ENCODE measurements at regions not wholly inside any gene's neighbourhood (a gene's known extent, or its start where the extent isn't known, plus 50 kb on each side); places are given as distances from the start of the nearest gene placed in this dataset.
"Not testable (repeated sequence)": the region's sequence is repeated elsewhere in the genome, so short reads cannot be mapped to it uniquely, and the experiment has no call there.

- H3K4me1 ChIP-seq (ENCODE audit: control insufficient read depth in 1 of 2, low read depth in 2 of 2), result peaks cover 2 to 18% of the 10 kb centered on the region in 2 donors
- H3K27ac ChIP-seq, result no peak overlapping the region
- H3K9me3 ChIP-seq, result peaks cover 6% of the 10 kb centered on the region
- H3K4me3 ChIP-seq, result no peak overlapping the region
- H3K36me3 ChIP-seq, result no peaks in the 10 kb centered on the region
- H3K27me3 ChIP-seq (replicated peaks; ENCODE audit: insufficient read depth), result no peaks in the 10 kb centered on the region
- no peak for TF ChIP-seq CTCF (IDR thresholded peaks at IDR 0.05)
- ATAC-seq (ENCODE audit: insufficient number of reproducible peaks, low FRiP score, low read depth) (no peak), DNase-seq (ENCODE audit: low spot score) (no peak)
Measured at GRCh38 chr16:9345046-9345445, 253.6 kb downstream of the HAPSTR1 start.

- H3K27me3 ChIP-seq (replicated peaks; ENCODE audit: insufficient read depth), result no peaks in the 10 kb centered on the region
- H3K27ac ChIP-seq, result no peak overlapping the region
- H3K9me3 ChIP-seq, result peaks cover 6% of the 10 kb centered on the region
- DNase-seq (ENCODE audit: low spot score), result no peak
- no peak overlapping the region for H3K4me3 ChIP-seq
- no peak for TF ChIP-seq CTCF (IDR thresholded peaks at IDR 0.05)
- peaks cover 2 to 11% of the 10 kb centered on the region in 2 donors for H3K4me1 ChIP-seq (ENCODE audit: control insufficient read depth in 1 of 2, low read depth in 2 of 2)
- H3K36me3 ChIP-seq, result no peaks in the 10 kb centered on the region
- ATAC-seq (ENCODE audit: insufficient number of reproducible peaks, low FRiP score, low read depth), result no peak
Measured at GRCh38 chr16:9345880-9346279, 254.4 kb downstream of the HAPSTR1 start.

GRCh38 chr16:9348912-9349311, 257.5 kb downstream of the HAPSTR1 start:
- DNase-seq (ENCODE audit: low spot score) (no peak), ATAC-seq (ENCODE audit: insufficient number of reproducible peaks, low FRiP score, low read depth) (no peak)
- Histone ChIP-seq H3K4me1 (ENCODE audit: control insufficient read depth in 1 of 2, low read depth in 2 of 2) (peaks cover 2 to 4% of the 10 kb centered on the region in 2 donors), H3K36me3 (no peaks in the 10 kb centered on the region), H3K27ac (no peak overlapping the region), H3K4me3 (no peak overlapping the region), H3K27me3 (replicated peaks; ENCODE audit: insufficient read depth) (no peaks in the 10 kb centered on the region), H3K9me3 (peaks cover 6% of the 10 kb centered on the region)
- no peak for TF ChIP-seq CTCF (IDR thresholded peaks at IDR 0.05)

GRCh38 chr16:9349373-9349960, 258.0 kb downstream of the HAPSTR1 start:
- H3K4me3 ChIP-seq; H3K27ac ChIP-seq; ATAC-seq (ENCODE audit: insufficient number of reproducible peaks, low FRiP score, low read depth); H3K9me3 ChIP-seq; DNase-seq (ENCODE audit: low spot score); H3K4me1 ChIP-seq (ENCODE audit: control insufficient read depth in 1 of 2, low read depth in 2 of 2); H3K27me3 ChIP-seq (replicated peaks; ENCODE audit: insufficient read depth); H3K36me3 ChIP-seq: not testable (repeated sequence)

- not testable (repeated sequence) for H3K27ac ChIP-seq; DNase-seq (ENCODE audit: low spot score); H3K27me3 ChIP-seq (replicated peaks; ENCODE audit: insufficient read depth); H3K4me3 ChIP-seq; H3K36me3 ChIP-seq; ATAC-seq (ENCODE audit: insufficient number of reproducible peaks, low FRiP score, low read depth); H3K4me1 ChIP-seq (ENCODE audit: control insufficient read depth in 1 of 2, low read depth in 2 of 2); H3K9me3 ChIP-seq
Measured at GRCh38 chr16:9350119-9350799, 258.8 kb downstream of the HAPSTR1 start.

- H3K27me3 ChIP-seq (replicated peaks; ENCODE audit: insufficient read depth), result no peaks in the 10 kb centered on the region
- H3K4me3 ChIP-seq, result no peak overlapping the region
- TF ChIP-seq CTCF (IDR thresholded peaks at IDR 0.05), result no peak
- H3K27ac ChIP-seq, result no peak overlapping the region
- H3K4me1 ChIP-seq (ENCODE audit: control insufficient read depth in 1 of 2, low read depth in 2 of 2), result no peaks in the 10 kb centered on the region
- H3K36me3 ChIP-seq, result no peaks in the 10 kb centered on the region
- ATAC-seq (ENCODE audit: insufficient number of reproducible peaks, low FRiP score, low read depth) (no peak), DNase-seq (ENCODE audit: low spot score) (no peak)
- peaks cover 7% of the 10 kb centered on the region for H3K9me3 ChIP-seq
Measured at GRCh38 chr16:9351440-9351839, 260.0 kb downstream of the HAPSTR1 start.
